KG1 (cell line): ENCODE measurements at regions not wholly inside any gene's neighbourhood (a gene's known extent, or its start where the extent isn't known, plus 50 kb on each side); places are given as distances from the start of the nearest gene placed in this dataset.

ENCODE experiments used
- DNase-seq: peaks from one replicate; lab custom pipeline; 2025; lab: John Stamatoyannopoulos, UW

DNA sequence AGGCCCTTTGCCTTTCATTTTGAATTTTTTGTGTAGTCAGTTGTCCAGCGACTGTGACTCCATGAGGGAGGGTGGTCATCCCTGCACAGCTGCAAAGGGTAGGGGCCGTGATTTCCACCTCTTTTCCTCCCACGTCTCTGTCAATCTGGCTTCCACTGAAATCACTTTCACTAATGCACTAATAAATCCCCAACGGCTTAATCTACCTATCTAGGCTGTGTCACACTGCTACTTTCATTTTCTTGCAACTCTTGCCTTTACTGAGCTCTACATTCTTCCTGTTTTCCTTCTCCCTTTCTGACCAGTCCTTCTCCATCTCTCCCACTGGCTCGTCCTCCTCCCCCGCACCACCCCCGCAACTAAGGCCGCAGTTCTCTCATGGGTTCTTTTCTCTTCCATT, 212.3 kb upstream of the FOXN3 start:
- DNase-seq: no peak

GRCh38 chr14:89628521-89628920, 211.5 kb upstream of the FOXN3 start:
- DNase-seq: no peak

DNA sequence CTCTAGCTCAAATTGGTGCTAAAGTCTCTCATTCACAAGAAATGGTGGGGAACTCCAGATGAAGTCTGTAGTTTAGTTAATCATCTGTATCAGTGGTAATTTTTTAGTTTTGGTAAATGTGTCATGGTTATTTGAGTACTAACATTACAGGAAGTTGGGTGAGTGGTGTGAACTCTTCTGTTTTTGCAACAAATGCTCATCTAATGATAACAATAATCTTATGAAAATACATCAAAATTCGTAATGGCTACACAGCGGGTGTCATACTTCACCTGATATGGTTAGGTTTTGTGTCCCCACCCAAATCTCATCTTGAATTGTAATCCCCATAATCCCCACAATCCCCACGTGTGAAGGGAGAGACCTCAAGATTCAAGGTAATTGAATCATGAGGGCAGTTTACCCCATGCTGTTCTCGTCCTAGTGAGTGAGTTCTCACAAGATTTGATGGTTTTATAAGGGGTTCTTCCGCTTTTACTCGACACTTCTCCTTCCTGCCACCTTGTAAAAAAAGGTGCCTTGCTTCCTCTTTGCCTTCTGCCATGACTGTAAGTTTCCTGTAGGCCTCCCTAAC, 209.3 kb upstream of the FOXN3 start:
- no peak for DNase-seq

- DNase-seq: no peak
Observed at GRCh38 chr14:89625731-89626232, 208.7 kb upstream of the FOXN3 start.

GRCh38 chr14:89625244-89625713, 208.2 kb upstream of the FOXN3 start:
- DNase-seq: no peak

DNA sequence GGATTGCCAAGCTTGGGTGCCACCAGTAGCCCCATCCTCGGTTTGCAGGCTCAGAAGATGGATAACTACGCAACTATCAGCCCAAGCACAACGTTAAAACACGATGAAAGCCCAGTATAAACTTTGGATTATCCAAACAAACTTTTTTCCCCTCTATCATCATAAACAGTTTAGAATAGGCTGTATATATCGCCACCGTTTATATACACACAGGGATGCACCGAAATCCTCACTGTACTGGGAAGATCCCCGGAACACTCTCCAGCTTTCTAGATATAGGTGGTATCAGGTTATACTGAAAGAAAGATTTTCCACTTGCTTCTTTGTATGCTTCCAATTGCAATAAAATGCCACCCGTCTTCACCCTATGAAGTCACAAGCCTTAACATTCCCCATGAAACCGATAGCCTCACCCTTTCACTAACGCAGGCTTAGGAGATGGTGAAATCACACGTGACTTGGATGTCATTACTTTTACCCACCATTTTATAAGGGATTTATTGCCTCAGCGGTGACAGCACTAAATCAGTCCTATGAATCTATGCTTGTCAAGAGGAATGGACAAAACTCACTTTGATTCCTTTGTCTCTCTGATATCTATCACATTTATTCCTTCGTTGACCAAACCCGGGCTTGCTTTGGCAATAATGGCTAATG, 207.6 kb upstream of the FOXN3 start:
- DNase-seq: no peak

- DNase-seq: no peak
Observed at GRCh38 chr14:89621791-89622638, 205.0 kb upstream of the FOXN3 start.

GRCh38 chr14:89621009-89621421, 204.0 kb upstream of the FOXN3 start:
- no peak for DNase-seq

DNA sequence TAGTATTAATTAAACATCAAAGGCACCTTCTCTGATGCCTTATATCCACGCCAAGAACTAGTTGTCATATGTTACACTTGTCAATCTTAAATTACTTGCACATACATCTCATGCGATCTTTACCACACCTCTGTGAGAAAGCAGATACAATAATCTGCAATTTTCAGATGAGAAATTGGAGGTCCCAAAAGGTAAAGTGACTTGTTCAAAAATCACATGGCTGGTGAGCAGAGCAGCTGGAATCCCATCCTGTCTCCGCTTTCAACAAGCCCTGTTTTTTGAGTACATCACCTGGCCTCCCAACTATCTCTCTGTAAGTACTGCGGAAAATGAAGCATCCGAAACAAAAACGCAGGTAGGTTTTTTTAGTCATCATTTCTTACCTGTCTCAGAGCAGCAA, 203.4 kb upstream of the FOXN3 start:
- DNase-seq: no peak

DNA sequence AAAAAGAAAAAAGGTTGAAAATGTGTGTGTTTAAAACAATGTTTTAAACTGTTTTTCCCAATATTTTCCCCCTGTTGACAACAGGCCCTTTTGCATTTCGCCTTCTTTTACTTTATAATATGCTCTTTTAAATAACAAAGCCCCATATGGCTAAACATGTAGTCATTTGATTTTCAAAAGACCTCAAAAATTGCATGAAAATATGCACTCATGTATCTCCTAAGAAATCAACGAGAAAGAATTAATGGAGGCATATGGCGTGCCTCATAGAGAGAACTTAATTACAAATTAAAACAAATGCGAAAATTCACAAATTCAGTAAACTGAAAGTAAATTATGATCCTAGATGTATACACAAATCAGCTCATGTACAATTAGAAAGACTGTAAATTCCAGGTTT, 202.6 kb upstream of the FOXN3 start:
- DNase-seq: no peak

- peak; percentile 81 for DNase-seq
Observed at GRCh38 chr14:89618811-89619551, 201.9 kb upstream of the FOXN3 start.

DNA sequence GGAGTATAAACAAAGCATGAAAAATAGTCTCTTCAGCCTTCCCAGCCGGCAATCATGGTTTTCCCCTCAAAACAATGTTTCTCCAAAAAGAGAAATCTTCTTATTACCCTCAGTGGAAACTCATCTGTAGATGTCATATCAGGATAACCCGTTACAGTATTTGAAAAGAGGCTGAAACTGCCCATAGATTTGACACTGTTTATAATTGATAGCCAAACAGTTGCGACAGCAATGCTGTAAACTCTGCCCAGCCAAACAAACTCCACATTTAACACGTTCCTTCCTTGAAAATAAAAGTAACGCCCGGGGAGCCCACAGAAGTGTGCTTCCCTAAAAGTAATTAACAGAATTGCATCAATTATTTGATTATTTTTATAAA, 201.3 kb upstream of the FOXN3 start:
- DNase-seq: peak; percentile 48

DNA sequence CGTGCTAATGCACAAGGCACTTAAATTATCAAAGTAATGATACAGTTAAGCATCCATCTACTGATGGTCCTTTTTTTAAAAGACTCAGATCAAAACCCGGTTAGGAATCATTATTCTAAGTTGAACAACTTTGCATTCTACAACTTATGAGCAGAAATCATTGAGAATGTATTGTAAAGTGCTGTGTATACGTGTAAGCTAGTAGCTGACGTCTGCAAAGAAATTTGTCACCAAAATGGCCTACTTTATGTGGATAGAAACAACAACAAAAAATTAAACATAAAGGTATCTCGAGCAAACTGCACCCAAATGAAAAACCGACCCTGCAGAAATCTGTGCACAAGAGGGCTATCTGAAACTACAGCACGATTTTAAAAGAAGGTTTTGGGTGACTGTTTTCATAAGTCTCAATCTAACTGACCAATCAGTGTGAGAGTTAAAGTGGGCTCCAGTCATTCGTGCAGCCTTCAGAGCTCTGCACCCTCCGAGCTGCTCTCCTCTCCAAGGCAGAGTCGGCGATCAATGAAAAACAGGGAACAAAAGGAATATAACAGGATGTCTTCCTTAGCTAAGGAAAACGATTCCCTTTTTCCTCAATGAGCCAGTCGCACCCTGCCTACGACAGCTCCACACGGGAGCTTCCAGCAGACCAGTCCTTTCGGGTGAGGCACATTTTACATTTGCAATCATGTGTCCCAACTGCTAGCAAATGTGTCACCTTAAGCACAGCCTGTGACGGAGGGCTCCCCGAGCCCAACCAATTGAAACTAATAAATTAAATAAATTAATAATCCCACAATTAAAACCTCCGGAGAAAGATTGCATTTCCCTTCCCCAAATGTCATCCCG, 200.7 kb upstream of the FOXN3 start:
- peak; percentile 46 for DNase-seq

- peak; percentile 21 for DNase-seq
Observed at GRCh38 chr14:89616852-89617341, 199.9 kb upstream of the FOXN3 start.

DNA sequence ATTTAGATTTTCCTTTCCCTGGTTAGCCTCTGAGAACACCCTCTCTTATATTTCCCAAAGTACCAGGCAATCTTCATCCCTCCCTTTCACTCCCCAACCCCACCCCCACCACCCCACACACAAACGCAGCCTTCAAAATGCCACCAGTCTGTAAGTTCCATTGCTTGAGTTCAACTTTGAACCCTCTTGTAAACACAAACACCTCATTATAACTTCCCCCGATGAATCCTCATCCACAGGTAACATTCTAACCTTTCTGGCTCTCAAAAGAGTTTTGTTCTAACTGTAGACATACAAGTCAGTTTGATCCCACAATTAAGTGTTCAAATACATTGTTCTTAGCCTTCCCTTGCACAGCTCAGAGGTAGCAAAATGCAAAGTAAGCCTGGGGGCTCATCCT, 199.4 kb upstream of the FOXN3 start:
- no peak for DNase-seq

- DNase-seq: no peak
Observed at GRCh38 chr14:89615421-89615820, 198.4 kb upstream of the FOXN3 start.

GRCh38 chr14:89614009-89614691, 197.1 kb upstream of the FOXN3 start:
- no peak for DNase-seq

GRCh38 chr14:89613260-89614008, 196.4 kb upstream of the FOXN3 start:
- DNase-seq: no peak

DNA sequence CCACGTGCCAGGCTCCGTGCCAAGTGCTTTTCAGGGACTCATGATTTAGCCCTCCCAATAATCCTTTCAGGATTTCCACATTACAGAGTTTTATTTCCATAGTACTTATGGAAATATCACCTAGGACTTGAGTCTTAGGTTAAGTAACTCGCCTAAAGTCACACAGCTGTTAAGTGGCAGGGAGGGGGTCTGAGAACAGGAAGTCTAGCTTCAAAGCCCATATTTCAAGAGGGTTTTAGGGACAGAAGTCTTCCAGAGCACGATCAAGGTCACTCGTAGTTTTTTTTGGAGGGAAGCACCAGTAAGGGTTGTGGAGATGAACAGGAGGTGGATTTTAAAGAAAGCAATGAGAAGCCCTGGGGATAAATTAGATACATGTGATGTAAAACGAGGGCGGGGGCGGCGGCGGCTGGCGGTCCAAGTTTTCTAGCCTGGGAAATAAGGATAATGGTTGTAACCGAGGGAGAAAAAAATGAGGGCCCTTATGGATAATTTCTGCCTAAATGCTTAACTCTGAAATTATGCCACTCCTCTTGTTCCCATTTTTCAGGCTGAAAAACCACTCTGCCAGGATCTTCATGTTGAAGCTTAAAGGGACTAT, 192.6 kb upstream of the FOXN3 start:
- no peak for DNase-seq
